Lower leg skin (tissue), 3 donors: ENCODE measurements at regions not wholly inside any gene's neighbourhood (a gene's known extent, or its start where the extent isn't known, plus 50 kb on each side); places are given as distances from the start of the nearest gene placed in this dataset.

Experiments used
- POLR2A ChIP-seq, 2 donors: fragments of 450-650 bp; IDR thresholded peaks; one replicate each; pipeline ENCODE4 v1.6.1; 2016 to 2017; ENCODE audit warnings: antibody characterized with exemption in 2 of 2, mild to moderate bottlenecking in 1 of 2, moderate library complexity in 1 of 2
- TF ChIP-seq, protein P1 (sequence below), 3 donors: fragments of 450-650 bp; IDR thresholded peaks; one replicate each; pipeline ENCODE4 v1.5.1; 2016; ENCODE audit warnings: antibody characterized with exemption in 3 of 3, mild to moderate bottlenecking in 3 of 3, moderate library complexity in 2 of 3

DNA sequence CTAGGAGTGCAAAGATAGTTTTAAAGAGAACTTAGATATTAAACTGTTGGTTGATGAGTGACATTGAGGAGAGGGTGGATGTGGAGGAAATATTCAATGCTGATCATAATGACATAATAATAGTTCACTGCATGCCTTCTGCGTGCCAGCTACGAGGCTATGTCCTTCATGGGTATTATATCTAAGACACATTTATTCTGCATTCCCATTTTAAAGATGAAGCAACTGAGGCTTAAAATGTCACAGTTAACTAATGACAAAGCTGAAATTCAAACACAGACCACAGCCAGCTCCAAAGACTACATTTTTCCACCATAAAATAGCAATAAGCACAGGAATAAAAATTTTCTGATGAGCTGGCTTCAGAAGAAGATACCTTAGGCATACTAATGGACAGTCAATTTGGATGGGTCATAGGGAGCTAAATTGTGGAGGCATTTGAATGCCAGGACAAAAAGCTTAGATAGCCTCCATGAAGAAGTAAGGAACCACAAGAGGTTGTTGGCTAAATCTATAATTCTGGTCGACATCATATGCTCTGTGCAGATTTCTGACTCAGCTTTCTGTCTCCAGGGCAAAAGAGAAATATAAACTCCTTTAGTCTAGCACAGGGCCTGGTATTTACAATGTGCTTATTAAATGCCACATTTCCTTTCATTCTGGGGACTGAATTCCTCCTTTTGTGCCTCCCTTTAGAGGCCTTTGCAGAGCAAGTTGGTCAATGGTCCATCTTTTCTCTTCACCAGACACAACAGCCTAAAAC is 71.2 kb upstream of the NRIP1 start:
- TF ChIP-seq, protein P1, sequence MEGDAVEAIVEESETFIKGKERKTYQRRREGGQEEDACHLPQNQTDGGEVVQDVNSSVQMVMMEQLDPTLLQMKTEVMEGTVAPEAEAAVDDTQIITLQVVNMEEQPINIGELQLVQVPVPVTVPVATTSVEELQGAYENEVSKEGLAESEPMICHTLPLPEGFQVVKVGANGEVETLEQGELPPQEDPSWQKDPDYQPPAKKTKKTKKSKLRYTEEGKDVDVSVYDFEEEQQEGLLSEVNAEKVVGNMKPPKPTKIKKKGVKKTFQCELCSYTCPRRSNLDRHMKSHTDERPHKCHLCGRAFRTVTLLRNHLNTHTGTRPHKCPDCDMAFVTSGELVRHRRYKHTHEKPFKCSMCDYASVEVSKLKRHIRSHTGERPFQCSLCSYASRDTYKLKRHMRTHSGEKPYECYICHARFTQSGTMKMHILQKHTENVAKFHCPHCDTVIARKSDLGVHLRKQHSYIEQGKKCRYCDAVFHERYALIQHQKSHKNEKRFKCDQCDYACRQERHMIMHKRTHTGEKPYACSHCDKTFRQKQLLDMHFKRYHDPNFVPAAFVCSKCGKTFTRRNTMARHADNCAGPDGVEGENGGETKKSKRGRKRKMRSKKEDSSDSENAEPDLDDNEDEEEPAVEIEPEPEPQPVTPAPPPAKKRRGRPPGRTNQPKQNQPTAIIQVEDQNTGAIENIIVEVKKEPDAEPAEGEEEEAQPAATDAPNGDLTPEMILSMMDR (IDR thresholded peaks at IDR 0.05), result no peak
- TF ChIP-seq POLR2A (IDR thresholded peaks at IDR 0.05), result no peak
